Suprapubic skin (tissue), 4 donors: ENCODE measurements at regions not wholly inside any gene's neighbourhood (a gene's known extent, or its start where the extent isn't known, plus 50 kb on each side); places are given as distances from the start of the nearest gene placed in this dataset.

Source experiments
- POLR2A ChIP-seq, 2 donors: fragments of 450-650 bp; IDR thresholded peaks; one replicate each; pipeline ENCODE4 v1.6.1; 2017; ENCODE audit warnings: antibody characterized with exemption in 2 of 2, mild to moderate bottlenecking in 2 of 2, moderate library complexity in 2 of 2
- POLR2AphosphoS5 ChIP-seq, 3 donors: sonication (generic); formaldehyde crosslinking; IDR thresholded peaks; one replicate each; pipeline ENCODE4 v1.6.1; 2017; ENCODE audit warnings: antibody characterized with exemption in 3 of 3
- TF ChIP-seq, protein P1 (sequence below), 2 donors: fragments of 200-600 bp in 1 of 2; fragments of 450-650 bp in 1 of 2; sonication (generic) in 1 of 2; IDR thresholded peaks; one replicate each; pipeline ENCODE4 v1.5.1; 2016 to 2019; ENCODE audit warnings: antibody characterized with exemption in 2 of 2, mild to moderate bottlenecking in 1 of 2, moderate library complexity in 1 of 2

DNA sequence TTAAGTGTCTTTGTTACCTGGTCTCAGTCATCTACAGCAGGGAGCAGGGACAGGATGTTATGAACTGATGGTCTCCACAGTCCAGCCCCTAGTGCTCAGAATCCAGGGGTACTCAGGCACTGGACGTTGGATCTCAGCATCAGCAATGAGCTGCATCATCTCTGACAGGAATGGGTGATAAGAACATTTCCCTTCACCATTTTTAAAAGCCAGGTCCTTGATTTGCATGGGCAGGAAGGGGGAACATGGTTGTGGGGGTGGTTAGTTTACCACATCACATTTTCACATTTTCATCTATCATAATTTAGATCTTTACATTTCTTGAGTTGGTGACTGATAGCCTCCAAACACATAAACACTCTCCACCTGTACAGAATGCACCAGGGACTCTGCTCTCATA, 427.8 kb upstream of the NPVF start:
- TF ChIP-seq, protein P1, sequence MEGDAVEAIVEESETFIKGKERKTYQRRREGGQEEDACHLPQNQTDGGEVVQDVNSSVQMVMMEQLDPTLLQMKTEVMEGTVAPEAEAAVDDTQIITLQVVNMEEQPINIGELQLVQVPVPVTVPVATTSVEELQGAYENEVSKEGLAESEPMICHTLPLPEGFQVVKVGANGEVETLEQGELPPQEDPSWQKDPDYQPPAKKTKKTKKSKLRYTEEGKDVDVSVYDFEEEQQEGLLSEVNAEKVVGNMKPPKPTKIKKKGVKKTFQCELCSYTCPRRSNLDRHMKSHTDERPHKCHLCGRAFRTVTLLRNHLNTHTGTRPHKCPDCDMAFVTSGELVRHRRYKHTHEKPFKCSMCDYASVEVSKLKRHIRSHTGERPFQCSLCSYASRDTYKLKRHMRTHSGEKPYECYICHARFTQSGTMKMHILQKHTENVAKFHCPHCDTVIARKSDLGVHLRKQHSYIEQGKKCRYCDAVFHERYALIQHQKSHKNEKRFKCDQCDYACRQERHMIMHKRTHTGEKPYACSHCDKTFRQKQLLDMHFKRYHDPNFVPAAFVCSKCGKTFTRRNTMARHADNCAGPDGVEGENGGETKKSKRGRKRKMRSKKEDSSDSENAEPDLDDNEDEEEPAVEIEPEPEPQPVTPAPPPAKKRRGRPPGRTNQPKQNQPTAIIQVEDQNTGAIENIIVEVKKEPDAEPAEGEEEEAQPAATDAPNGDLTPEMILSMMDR (IDR thresholded peaks at IDR 0.05), result no peak
- TF ChIP-seq POLR2AphosphoS5 (IDR thresholded peaks at IDR 0.05), result no peak
- no peak for TF ChIP-seq POLR2A (IDR thresholded peaks at IDR 0.05)
